ENCODE measurements at regions not wholly inside any gene's neighbourhood (a gene's known extent, or its start where the extent isn't known, plus 50 kb on each side); places are given as distances from the start of the nearest gene placed in this dataset.
"Not testable (repeated sequence)": the region's sequence is repeated elsewhere in the genome, so short reads cannot be mapped to it uniquely, and the experiment has no call there.

DNA sequence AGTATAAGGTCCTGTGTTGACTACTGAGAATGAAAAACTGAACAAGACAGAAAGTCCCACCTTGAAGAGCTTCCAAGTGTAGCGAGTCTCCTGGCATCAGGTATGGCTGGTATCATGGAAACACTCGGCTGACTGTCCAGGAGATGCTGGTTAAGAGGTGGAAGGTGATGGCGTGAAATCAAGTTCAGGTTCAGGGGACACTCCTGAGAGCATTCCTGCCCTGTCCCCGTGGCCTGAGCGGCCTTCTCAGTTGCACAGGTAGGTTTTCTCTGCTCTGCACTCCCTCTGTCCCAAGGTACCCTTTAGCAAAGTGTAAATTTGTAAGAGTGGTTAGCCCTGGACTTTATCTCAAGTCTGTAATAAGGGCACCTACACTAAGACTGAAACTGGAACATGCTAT lies 713.7 kb upstream of the TPTE start:
- TF ChIP-seq, protein P1, sequence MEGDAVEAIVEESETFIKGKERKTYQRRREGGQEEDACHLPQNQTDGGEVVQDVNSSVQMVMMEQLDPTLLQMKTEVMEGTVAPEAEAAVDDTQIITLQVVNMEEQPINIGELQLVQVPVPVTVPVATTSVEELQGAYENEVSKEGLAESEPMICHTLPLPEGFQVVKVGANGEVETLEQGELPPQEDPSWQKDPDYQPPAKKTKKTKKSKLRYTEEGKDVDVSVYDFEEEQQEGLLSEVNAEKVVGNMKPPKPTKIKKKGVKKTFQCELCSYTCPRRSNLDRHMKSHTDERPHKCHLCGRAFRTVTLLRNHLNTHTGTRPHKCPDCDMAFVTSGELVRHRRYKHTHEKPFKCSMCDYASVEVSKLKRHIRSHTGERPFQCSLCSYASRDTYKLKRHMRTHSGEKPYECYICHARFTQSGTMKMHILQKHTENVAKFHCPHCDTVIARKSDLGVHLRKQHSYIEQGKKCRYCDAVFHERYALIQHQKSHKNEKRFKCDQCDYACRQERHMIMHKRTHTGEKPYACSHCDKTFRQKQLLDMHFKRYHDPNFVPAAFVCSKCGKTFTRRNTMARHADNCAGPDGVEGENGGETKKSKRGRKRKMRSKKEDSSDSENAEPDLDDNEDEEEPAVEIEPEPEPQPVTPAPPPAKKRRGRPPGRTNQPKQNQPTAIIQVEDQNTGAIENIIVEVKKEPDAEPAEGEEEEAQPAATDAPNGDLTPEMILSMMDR (IDR thresholded peaks at IDR 0.05), result not testable (repeated sequence)
- not testable (repeated sequence) for TF ChIP-seq POLR2A (IDR thresholded peaks at IDR 0.05)

Measured in esophagus squamous epithelium (tissue), 4 donors.